HG03039 (cell line): ENCODE measurements at regions not wholly inside any gene's neighbourhood (a gene's known extent, or its start where the extent isn't known, plus 50 kb on each side); places are given as distances from the start of the nearest gene placed in this dataset.

ENCODE experiments used
- ATAC-seq: cut with Tn5 transposase; IDR thresholded peaks from one replicate; pipeline ENCODE4 v1.9.1; 2021; ENCODE audit warnings: mild to moderate bottlenecking, moderate library complexity; ENCODE audit not compliant: unreplicated experiment

- no peak for ATAC-seq
These were observed 128.2 kb downstream of the SNX5 start for GRCh38 chr20:17840423-17840822.

DNA sequence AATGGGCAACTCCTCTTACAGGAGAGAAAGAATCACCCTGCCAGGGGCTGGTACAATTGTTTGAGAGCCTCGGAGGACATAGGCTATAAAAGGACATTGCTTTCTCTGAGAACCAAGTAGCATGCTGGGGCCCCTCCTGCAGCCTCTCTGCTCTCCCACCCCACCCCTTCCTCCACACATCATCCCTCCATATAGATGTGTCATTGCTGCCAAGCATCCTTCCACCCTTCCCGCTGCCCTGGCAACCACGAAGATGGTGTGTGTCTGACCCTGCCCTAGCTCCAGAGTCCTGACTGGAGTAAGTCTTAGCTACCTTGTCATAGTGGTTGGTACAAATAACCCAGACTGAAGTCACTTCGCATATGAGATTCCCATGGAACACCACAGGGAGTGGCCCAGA, 129.7 kb downstream of the SNX5 start:
- no peak for ATAC-seq

DNA sequence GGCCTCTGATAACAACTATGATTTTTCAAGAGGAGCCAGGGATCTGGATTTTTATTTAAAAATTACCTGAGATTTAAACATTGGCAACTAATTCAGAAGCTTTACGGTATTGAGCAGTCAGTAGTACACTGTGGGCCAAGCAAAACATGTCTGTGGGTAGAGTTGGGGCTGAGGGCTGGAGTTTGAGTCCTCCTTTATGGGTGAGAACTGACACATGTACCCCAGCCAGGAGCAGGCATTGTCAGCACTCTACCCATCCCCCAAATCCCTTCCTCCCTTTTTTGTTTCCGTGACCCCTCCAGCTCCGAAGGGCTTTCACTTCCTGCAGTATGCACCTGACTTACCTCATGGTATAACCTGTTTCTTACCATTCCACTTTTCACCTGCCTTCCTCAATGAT, 131.4 kb downstream of the SNX5 start:
- no peak for ATAC-seq

GRCh38 chr20:17836303-17836861, 132.2 kb downstream of the SNX5 start:
- ATAC-seq: no peak

DNA sequence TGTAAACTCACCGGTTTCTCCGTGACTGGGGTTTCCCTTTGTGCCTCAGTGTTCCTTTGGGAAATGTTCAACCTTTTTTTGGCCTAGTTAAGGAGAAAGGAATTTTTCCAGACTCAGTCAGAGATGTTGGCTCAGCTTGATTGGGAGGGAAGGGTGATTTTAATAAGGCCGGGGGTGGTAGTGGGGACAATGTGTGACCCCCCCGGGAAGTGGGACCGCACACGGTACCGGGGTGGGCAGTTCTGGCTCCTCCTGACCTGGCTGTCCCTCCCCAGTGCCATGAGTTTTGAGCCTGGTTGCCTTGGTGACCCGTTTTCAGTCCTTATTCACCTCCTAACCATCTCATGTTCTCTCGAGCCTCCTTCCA, 132.7 kb downstream of the SNX5 start:
- ATAC-seq: no peak

DNA sequence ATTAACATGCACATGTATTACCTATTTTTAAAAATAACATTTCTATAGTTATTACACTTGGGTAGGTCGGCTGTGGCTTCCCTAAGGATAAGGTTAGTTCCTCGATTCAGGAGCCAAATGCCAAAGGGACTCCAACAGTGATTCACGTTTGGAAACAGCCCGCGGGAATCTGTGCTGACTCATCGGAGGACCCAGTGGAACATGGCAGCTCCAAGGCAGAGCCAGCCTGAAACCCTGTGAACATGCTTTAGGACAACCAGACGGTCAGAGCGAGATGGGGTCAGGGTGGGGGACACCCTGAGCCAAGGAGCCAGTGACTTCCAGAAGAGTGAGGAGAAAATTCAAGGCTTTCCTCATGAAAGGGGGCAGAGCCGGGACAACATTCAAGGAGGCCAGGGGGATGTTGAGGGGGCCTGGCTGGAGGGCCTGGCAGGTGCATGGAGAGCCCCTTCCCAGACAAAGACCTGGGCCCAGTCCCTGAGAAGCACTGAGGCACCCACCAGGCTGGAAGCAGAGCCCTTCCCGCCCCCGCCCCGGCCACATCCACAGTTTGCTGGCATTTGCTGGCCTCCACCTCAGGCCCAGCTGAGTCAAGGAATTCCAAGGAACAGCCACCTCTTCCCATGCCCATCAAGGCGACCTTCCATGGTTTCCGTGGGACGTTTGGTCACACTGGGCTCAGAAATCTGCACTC, 133.2 kb downstream of the SNX5 start:
- no peak for ATAC-seq

- no peak for ATAC-seq
These were observed 133.8 kb downstream of the SNX5 start for GRCh38 chr20:17834804-17835203.

DNA sequence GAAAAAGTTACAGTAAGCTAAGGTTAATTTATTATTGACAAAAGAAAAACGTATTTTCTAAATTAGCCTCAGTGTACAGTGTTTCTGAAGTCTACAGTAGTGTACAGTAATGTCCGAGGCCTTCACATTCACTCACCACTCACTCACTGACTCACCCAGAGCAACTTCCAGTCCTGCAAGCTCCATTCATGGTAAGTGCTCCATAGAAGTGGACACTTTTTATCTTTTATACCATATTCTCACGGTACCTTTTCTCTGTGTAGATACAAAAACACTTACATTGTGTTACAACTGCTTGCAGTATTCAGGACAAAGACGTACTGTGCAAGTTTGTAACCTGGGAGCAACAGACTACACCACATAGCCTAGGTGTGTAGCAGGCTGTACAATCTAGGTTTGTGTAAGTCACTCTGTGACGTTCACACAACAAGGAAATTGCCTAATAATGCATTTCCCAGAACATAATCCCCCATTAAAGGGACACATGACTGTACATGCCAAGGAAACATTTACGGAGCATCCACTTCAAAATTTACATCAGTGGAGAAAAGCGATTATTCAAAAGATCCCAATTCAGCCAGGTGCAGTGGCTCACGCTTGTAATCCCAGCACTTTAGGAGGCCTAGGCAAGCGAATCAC, 133.4 kb downstream of the BANF2 start:
- ATAC-seq: no peak

- no peak for ATAC-seq
These were observed 132.6 kb downstream of the BANF2 start for GRCh38 chr20:17832236-17832915.

DNA sequence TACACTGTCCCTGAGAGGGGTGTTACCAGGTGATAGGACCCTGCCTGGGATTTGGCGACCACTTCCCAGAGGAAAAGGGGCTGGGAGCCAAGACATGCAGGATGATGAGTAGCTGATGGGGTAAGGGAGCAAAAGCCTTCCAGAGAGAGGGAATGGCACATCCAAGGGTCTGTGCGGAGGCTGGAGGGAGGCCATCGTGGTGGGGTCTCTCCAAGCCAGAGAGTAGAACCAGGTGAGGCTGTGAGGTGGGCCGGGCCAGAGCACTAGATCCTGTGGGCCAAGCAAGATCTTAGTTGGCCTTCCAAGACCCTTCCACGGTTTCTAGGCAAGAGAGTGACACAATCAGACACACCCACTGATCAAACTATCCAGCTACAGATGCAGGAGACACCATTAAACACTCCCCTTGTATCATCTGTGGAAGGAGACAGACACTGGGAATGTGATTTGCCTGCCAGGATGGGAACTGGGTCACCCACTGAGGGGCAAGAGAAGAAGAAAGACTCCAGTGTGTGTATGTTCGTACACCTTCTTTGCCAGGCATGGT, 128.9 kb downstream of the BANF2 start:
- no peak for ATAC-seq

DNA sequence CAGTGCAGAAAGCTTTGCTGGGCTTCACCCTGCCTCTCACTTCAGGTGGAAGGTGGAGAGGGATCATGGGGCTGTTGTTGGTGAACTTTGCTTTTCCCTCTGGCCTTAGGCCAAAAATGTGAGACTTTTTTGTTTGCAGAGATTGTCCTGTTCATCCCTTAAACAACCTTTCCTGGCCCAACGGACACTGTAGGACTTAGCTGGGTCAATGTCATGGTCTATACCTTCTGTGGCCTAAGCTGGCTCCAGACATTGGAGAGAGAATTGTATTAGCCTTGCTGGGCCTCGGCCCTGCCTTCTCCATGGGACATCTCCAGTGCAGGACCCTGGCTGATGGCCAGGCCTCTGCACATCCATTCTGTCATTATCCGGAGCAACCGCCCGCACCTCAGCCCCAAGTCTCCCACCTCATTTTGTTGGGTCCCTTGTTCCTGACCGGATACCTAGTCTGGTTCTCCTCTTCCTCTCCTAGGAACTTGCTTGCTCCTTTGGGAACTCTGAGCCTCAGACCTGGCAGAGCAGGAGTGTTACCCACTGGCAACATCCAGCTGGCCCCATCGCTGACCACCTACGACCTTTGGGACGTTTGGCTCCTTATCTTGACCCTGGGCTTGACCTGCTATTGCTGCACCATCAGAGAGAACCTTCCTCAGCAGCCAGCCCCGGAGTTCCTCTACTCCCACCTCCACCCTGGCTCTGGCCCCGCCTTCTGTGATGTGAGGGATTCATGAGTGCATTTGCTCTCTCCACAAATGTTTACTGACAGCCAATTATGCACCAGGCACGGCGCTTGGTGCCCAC, 128.2 kb downstream of the BANF2 start:
- no peak for ATAC-seq

DNA sequence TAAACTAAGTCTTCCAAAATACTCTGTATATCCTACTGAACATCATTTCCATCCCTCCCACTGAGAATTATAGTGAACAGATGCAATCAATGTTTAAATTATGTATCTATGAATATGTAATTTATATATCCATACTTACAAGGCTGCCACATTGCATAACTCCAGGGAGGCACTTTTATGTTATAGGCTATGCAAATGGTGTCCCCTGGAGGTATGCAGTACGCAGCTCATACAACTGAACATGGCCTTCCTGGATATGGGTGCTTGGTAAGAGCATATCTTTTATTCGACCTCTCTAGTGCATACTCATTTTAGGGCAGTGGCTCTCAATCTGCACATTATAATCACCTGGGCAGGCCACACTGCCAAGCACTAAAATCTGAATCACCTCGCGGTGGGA, 127.3 kb downstream of the BANF2 start:
- ATAC-seq: no peak

DNA sequence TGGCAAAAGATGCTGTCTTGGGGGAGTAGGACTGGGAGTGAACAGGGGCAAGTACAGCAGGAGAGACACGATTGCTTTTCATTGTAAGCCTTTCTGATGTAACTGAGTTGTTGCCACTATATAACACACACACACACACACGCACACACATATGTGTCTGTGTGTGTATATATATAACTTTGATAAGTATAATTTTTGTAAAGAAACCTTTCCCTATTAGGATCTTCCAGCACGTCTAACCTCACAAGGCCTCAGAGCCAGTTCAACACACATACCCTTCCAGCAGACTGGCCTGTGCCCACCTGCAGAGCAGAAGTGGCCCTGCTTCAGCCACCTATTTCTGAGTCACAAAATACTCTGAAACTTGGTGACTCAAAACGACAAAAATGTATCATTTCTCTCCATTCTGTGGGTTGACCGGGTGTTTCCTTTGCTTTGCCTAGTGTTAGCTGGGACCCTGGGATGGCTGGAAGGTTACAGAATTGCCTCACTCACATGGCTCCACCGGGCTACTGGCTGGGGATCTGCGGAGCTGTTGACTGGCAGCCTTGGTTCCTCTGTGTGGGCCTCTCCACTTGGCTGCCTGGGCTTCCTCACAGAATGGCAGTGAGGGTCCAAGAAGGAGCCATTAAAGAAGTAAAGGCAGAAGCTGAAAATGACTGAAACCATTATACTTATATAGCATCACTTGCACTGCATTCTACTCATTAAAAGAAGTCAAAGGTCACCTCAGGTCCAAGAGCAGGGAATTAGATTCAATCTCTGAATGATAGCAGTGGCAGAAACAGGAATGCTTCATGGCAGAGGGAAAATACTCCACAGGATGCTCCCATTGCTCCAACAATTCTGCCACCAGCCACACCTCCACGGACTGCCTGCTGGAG, 126.4 kb downstream of the BANF2 start:
- ATAC-seq: peak; percentile 88

DNA sequence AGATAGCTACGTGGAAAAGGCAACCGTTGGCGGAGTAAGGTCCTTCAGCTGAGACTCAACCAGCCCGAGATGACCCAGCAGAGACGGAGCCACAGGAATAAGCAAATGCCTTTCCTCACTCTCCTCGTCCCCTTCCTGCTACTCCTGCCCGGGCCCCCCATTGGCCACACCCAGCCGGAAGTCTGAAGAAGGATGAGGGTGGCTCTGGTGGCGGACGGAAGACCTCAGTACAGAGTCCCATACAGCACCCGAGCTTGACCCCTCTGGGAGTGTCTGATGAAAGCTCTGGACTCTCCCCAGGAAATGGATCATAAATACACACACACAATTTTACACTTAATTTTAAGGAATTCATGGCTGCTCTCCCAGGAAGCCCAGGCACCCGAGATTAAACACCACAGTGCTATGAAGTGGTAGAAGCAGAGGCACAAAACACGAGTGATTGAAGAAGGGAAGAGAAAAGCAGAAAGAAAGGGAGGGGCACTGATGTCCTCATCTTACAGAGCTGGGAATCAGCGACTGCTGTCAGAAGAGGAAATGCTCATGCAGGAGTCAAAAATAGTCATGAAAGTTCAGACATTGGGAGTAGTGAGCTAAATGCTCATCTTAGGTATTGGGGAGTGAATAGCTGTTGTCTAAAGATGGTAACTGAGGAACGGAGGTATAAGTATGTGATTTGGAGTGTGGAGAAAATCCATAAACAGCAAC, 125.6 kb downstream of the BANF2 start:
- ATAC-seq: peak; percentile 15

DNA sequence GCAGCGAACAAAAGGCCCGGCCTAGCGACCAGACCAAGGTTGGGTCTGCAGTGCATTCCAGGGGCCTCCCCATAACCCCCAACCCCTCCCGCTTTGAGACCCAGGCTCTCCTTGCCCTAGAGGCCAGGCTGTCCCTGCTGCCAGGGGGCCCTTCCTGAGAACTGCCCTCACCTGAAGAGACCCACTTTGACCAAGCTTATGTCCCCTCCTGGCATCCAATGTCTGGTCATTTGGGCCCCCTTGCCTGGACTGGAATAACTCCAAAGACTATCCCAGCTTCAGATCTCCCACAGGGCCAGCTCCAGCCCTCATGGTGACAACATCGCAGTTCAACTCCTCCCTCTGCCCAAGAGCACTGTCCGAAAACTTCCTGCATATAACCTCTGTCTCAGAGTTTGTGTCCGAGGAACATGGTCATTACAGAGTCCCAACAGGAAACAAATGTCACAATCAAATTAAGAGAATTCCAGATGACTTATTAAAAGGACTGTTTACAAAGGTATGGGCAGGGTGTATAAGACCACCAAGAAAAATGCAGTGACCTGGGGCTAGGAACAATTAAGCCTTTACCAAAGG, 125.0 kb downstream of the BANF2 start:
- ATAC-seq: no peak

- no peak for ATAC-seq
These were observed 123.8 kb downstream of the BANF2 start for GRCh38 chr20:17823409-17824144.

GRCh38 chr20:17822540-17823408, 123.0 kb downstream of the BANF2 start:
- no peak for ATAC-seq
